Parathyroid adenoma (tissue), 2 donors: ENCODE measurements at regions not wholly inside any gene's neighbourhood (a gene's known extent, or its start where the extent isn't known, plus 50 kb on each side); places are given as distances from the start of the nearest gene placed in this dataset.

Experiments used
- H2AFZ ChIP-seq: fragments of 300-600 bp; sonication (generic); one replicate; pipeline ENCODE4 v1.7.0; 2017; ENCODE audit warnings: antibody characterized with exemption, mild to moderate bottlenecking
- H3K27ac ChIP-seq: fragments of 300-600 bp; sonication (generic); one replicate; pipeline ENCODE4 v1.7.0; 2017
- H3K27me3 ChIP-seq: fragments of 300-600 bp; sonication (generic); one replicate; pipeline ENCODE4 v1.7.0; 2017; ENCODE audit warnings: low read length; ENCODE audit not compliant: control insufficient read depth, insufficient read depth
- H3K36me3 ChIP-seq: fragments of 300-600 bp; sonication (generic); one replicate; pipeline ENCODE4 v1.7.0; 2017; ENCODE audit warnings: low read length; ENCODE audit not compliant: control insufficient read depth, insufficient read depth
- H3K4me1 ChIP-seq: fragments of 300-600 bp; sonication (generic); one replicate; pipeline ENCODE4 v1.7.0; 2017; ENCODE audit warnings: control low read depth
- H3K4me2 ChIP-seq: fragments of 300-600 bp; sonication (generic); one replicate; pipeline ENCODE4 v1.7.0; 2017; ENCODE audit warnings: low read length
- H3K4me3 ChIP-seq: fragments of 300-600 bp; sonication (generic); one replicate; pipeline ENCODE4 v1.7.0; 2017; ENCODE audit warnings: low read depth, low read length
- H3K79me2 ChIP-seq: fragments of 300-600 bp; sonication (generic); one replicate; pipeline ENCODE4 v1.7.0; 2017; ENCODE audit warnings: control low read depth
- H3K9ac ChIP-seq: fragments of 300-600 bp; sonication (generic); one replicate; pipeline ENCODE4 v1.7.0; 2017; ENCODE audit warnings: mild to moderate bottlenecking
- H3K9me3 ChIP-seq: fragments of 300-600 bp; sonication (generic); one replicate; pipeline ENCODE4 v1.7.0; 2017; ENCODE audit warnings: low read length; ENCODE audit not compliant: control insufficient read depth
- TF ChIP-seq, protein P1 (sequence below): fragments of 300-600 bp; sonication (generic); IDR thresholded peaks from one replicate; pipeline ENCODE4 v1.7.0; 2017; ENCODE audit warnings: antibody characterized with exemption, mild to moderate bottlenecking
- donor health status: primary hyperparathyroidism.

DNA sequence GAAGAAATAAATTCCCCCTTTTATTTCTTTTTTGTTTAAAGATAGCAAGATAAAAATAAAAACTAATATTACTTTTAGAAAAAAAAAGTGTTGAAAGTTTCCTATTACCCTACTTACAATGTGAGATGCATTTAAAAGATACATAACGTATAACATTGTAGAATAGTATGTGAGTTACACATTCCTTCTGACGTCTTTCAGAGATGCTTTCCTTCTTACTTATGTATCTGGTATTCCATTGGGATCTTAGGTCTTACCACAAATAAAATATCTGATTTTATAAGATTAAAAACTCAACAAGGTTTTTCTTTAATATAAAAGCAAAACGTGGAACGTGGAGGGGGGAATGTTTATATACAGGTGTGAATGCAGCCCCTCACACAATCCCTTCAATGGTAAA lies 147.2 kb upstream of the ETS2 start:
- H3K79me2 ChIP-seq, result no peaks in the 10 kb centered on the region
- TF ChIP-seq, protein P1, sequence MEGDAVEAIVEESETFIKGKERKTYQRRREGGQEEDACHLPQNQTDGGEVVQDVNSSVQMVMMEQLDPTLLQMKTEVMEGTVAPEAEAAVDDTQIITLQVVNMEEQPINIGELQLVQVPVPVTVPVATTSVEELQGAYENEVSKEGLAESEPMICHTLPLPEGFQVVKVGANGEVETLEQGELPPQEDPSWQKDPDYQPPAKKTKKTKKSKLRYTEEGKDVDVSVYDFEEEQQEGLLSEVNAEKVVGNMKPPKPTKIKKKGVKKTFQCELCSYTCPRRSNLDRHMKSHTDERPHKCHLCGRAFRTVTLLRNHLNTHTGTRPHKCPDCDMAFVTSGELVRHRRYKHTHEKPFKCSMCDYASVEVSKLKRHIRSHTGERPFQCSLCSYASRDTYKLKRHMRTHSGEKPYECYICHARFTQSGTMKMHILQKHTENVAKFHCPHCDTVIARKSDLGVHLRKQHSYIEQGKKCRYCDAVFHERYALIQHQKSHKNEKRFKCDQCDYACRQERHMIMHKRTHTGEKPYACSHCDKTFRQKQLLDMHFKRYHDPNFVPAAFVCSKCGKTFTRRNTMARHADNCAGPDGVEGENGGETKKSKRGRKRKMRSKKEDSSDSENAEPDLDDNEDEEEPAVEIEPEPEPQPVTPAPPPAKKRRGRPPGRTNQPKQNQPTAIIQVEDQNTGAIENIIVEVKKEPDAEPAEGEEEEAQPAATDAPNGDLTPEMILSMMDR, result no peak
- H3K4me2 ChIP-seq, result no peak overlapping the region
- H3K36me3 ChIP-seq, result no peaks in the 10 kb centered on the region
- no peaks in the 10 kb centered on the region for H3K4me1 ChIP-seq
- no peak overlapping the region for H3K27ac ChIP-seq
- no peak overlapping the region for H3K9ac ChIP-seq
- peaks cover 9% of the 10 kb centered on the region for H3K27me3 ChIP-seq
- H3K4me3 ChIP-seq, result no peak overlapping the region
- H2AFZ ChIP-seq, result no peak overlapping the region
- no peaks in the 10 kb centered on the region for H3K9me3 ChIP-seq

DNA sequence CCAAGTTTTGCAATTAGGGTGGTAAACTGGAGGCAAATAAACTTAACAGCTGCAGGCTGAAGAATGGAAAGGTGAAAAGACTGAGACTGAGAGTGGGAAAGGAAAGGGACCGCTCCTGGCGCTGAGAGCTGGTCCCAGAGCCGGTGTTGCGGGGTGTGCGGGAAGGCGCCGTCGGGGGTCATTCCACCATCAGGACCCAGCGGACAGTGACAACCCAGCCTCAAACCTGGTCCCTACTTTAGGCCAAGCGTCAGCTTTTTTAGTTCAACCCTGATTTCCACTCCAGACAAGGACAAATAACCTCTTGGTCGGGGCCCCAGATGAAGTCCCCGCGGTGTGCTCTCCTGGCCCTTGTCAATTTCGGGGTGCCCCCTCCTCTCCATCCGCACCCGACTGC lies 145.8 kb upstream of the ETS2 start:
- no peaks in the 10 kb centered on the region for H3K79me2 ChIP-seq
- H3K4me1 ChIP-seq, result no peaks in the 10 kb centered on the region
- no peaks in the 10 kb centered on the region for H3K9me3 ChIP-seq
- peaks cover 9% of the 10 kb centered on the region for H3K27me3 ChIP-seq
- no peak overlapping the region for H3K4me2 ChIP-seq
- peak overlapping the region; percentile 28 for H2AFZ ChIP-seq
- H3K9ac ChIP-seq, result no peak overlapping the region
- no peaks in the 10 kb centered on the region for H3K36me3 ChIP-seq
- TF ChIP-seq, protein P1, result no peak
- H3K27ac ChIP-seq, result no peak overlapping the region
- H3K4me3 ChIP-seq, result no peak overlapping the region

DNA sequence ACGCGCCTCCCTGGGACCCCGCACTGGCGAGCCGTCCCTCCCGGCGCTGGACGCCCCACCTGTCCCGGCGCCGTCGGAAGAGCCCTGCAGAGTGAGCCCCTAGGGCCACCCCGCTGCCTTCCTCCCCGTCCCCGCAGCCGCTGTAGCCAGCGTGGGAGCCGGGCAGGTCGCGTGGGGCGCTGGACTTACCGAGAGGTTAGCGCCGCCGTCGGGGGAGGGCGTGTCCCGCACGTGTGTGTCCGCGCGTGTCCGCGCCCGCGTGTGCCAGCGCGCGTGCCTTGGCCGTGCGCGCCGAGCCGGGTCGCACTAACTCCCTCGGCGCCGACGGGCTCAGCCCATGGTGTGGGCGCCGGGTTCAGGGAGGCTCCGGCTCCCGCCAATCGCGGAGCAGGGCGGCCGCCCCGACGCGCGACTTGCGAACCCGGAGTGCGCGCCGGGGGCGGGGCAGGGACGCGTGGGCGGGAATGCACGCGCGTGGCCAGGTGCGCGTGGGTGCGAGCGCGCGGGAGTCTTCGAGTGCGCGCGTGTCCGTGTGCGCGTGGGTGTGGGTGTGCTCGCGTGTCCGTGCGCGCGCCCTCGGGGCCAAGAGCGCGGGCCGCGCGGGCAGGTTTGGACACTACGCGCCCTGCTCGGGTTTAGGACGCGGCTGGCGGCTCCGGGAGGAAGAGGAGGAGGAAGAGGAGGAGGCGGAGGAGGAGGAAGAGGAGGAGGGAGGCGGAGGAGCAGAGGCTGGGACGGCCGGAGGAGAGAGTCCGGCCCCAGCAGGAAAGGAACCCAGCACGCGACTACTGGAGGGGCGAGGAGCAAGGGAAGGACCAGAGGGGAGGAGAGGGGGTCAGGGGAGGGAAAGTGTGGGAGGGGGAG lies 145.2 kb upstream of the ETS2 start:
- peak overlapping the region; percentile 42 for H3K4me3 ChIP-seq
- peak overlapping the region; percentile 64 for H3K4me2 ChIP-seq
- TF ChIP-seq, protein P1, result no peak
- no peak overlapping the region for H3K27ac ChIP-seq
- H3K36me3 ChIP-seq, result no peaks in the 10 kb centered on the region
- peaks cover 9% of the 10 kb centered on the region for H3K27me3 ChIP-seq
- no peaks in the 10 kb centered on the region for H3K9me3 ChIP-seq
- no peak overlapping the region for H3K9ac ChIP-seq
- H3K4me1 ChIP-seq, result no peaks in the 10 kb centered on the region
- H3K79me2 ChIP-seq, result no peaks in the 10 kb centered on the region
- peak overlapping the region; percentile 53 for H2AFZ ChIP-seq

DNA sequence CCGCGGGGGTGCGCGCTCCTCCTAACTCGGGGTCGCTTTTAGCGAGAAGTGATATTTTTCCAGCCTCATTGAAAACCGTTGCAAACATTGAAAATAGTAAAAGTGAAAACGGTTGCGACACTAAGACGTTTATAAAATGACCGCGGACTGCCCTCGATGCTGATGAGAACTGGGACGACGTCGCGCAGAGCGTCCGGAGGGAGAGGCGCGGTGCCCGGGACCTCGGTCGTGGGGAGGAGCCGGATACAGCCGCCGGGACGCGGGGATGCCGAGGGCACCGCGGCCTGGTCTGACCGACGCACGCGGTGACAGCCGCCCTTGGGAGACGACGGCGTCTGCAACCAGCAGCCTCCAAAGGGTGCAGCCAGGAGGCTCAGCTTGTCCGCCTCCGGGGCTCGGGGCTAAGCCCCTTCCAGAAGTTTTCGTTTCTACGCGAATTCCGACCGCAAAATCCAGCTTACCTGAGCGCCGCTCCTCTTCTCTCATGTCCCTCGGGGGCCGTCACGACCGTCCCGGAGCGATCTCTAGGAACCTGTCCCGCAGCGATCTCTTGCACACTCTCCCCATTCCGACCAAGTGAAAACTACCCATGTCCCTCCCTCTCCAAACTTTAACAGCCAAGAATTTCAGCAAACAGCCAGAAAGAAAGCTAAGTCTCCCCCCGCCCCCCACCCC lies 144.4 kb upstream of the ETS2 start:
- H3K79me2 ChIP-seq, result no peaks in the 10 kb centered on the region
- H3K9ac ChIP-seq, result no peak overlapping the region
- no peak overlapping the region for H3K27ac ChIP-seq
- peak overlapping the region; percentile 42 for H3K4me3 ChIP-seq
- no peaks in the 10 kb centered on the region for H3K36me3 ChIP-seq
- H3K27me3 ChIP-seq, result peaks cover 9% of the 10 kb centered on the region
- H2AFZ ChIP-seq, result peak overlapping the region; percentile 53
- TF ChIP-seq, protein P1, result no peak
- H3K9me3 ChIP-seq, result no peaks in the 10 kb centered on the region
- H3K4me1 ChIP-seq, result no peaks in the 10 kb centered on the region
- peak overlapping the region; percentile 64 for H3K4me2 ChIP-seq
